ENCODE measurements at regions not wholly inside any gene's neighbourhood (a gene's known extent, or its start where the extent isn't known, plus 50 kb on each side); places are given as distances from the start of the nearest gene placed in this dataset.

DNA sequence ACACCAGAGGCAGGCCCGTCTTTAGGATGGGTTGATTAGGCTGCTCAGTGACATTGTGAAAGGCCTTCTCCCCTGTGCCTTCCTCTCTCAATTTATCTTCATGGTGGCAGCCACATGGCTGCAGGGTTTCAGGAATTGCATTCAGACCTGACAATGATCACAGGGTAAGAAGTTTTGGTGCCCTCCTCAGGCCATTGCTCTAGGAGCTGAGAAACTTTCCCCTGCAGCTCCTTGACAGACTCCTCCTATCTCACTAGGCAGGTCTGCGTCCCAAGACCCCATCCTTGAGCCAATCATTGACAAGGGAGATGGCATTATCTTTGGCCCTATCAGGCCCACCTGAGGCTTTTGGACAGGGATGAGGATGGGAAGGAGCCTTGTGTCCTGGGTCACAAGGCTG lies 57.4 kb upstream of the ANO4 start:
- DNase-seq (ENCODE audit: unreplicated experiment), result no peak
- CTCF ChIA-PET, result interaction anchor here (1.3 to 5.8 kb wide), 3 partner anchors 49 to 181 kb away, joined by 4 to 80 read pairs (median 5); no protein-coding TSS in a partner anchor
- Mint-ChIP-seq H3K36me3 (ENCODE audit: insufficient read depth, unreplicated experiment) (no peaks in the 10 kb centered on the region), H3K27ac (ENCODE audit: low read depth, unreplicated experiment) (no peak overlapping the region), H3K4me1 (ENCODE audit: insufficient read depth, unreplicated experiment) (no peaks in the 10 kb centered on the region), H3K9me3 (ENCODE audit: unreplicated experiment) (no peaks in the 10 kb centered on the region), H3K27me3 (ENCODE audit: insufficient read depth, unreplicated experiment) (peaks cover 39% of the 10 kb centered on the region), H3K4me3 (ENCODE audit: unreplicated experiment) (no peak overlapping the region)
- POLR2A ChIA-PET, result no interaction called here
- intact Hi-C loops (cut with micrococcal nuclease), result no loop called here
- no TSS peak for BruUV-seq (replicated peaks)
- TF ChIP-seq CTCF (IDR thresholded peaks at IDR 0.05; ENCODE audit: unreplicated experiment), result no peak

GRCh38 chr12:100738086-100738485 lies 56.5 kb upstream of the ANO4 start:
- intact Hi-C loops (cut with micrococcal nuclease), result no loop called here
- H3K36me3 Mint-ChIP-seq (ENCODE audit: insufficient read depth, unreplicated experiment), result no peaks in the 10 kb centered on the region
- H3K27ac Mint-ChIP-seq (ENCODE audit: low read depth, unreplicated experiment), result no peak overlapping the region
- H3K9me3 Mint-ChIP-seq (ENCODE audit: unreplicated experiment), result no peaks in the 10 kb centered on the region
- no peak for DNase-seq (ENCODE audit: unreplicated experiment)
- H3K27me3 Mint-ChIP-seq (ENCODE audit: insufficient read depth, unreplicated experiment), result peaks cover 31% of the 10 kb centered on the region
- CTCF ChIA-PET, result interaction anchor here (0.6 to 1.1 kb wide), 3 partner anchors 50 to 390 kb away, joined by 3 to 4 read pairs (median 3); no protein-coding TSS in a partner anchor
- POLR2A ChIA-PET, result interaction anchor here (0.6 kb wide), 1 partner anchor 261 kb away, joined by 3 read pairs; no protein-coding TSS in a partner anchor
- no peak for TF ChIP-seq CTCF (IDR thresholded peaks at IDR 0.05; ENCODE audit: unreplicated experiment)
- no peak overlapping the region for H3K4me3 Mint-ChIP-seq (ENCODE audit: unreplicated experiment)
- no TSS peak for BruUV-seq (replicated peaks)
- H3K4me1 Mint-ChIP-seq (ENCODE audit: insufficient read depth, unreplicated experiment), result no peaks in the 10 kb centered on the region

DNA sequence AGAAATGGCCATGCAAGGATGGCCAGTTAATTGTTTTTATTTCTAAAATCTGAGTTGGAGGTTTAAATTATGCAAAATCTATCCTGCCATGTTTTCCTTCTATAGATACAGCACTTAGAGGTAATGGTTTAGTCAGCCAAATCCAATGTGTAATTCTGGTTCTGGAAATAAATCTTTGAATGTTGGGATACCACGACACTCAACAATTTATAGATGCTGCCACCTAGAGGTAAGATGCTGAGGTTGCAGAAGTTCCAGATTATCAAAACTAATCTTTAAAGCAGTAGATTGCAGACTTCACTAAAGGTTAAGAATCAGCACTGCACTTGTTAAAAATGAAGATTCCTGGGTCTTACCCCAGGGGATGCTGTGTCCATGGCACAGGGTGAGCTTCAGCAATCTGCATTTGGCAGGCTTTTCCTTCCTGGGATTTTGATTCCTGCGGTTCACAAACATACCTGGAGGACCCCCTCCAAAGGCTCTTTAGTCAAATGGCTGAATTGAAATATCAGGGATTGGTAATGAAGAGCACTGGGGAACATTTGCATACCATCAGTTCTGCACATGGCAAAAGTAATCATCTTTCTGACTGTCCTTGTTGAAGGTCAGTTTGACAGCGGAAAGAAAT lies 53.4 kb upstream of the ANO4 start:
- H3K4me3 Mint-ChIP-seq (ENCODE audit: unreplicated experiment), result no peak overlapping the region
- no peaks in the 10 kb centered on the region for H3K4me1 Mint-ChIP-seq (ENCODE audit: insufficient read depth, unreplicated experiment)
- peaks cover 6% of the 10 kb centered on the region for H3K27me3 Mint-ChIP-seq (ENCODE audit: insufficient read depth, unreplicated experiment)
- DNase-seq (ENCODE audit: unreplicated experiment), result peak; percentile 37
- no TSS peak for BruUV-seq (replicated peaks)
- ChIA-PET CTCF (interaction anchor here (0.5 to 5.4 kb wide), 27 partner anchors 8 to 695 kb away, joined by 3 to 40 read pairs (median 4); no protein-coding TSS in a partner anchor), POLR2A (no interaction called here)
- H3K36me3 Mint-ChIP-seq (ENCODE audit: insufficient read depth, unreplicated experiment), result peaks cover 6% of the 10 kb centered on the region
- TF ChIP-seq CTCF (IDR thresholded peaks at IDR 0.05; ENCODE audit: unreplicated experiment), result peak; percentile 51
- H3K27ac Mint-ChIP-seq (ENCODE audit: low read depth, unreplicated experiment), result no peak overlapping the region
- intact Hi-C loops (cut with micrococcal nuclease), result loop anchor here (1.0 kb wide), 1 partner anchor 72 kb away; no protein-coding TSS in a partner anchor
- H3K9me3 Mint-ChIP-seq (ENCODE audit: unreplicated experiment), result peaks cover 14% of the 10 kb centered on the region

GRCh38 chr12:100743060-100743459 lies 51.5 kb upstream of the ANO4 start:
- no peak overlapping the region for H3K27ac Mint-ChIP-seq (ENCODE audit: low read depth, unreplicated experiment)
- intact Hi-C loops (cut with micrococcal nuclease), result no loop called here
- H3K27me3 Mint-ChIP-seq (ENCODE audit: insufficient read depth, unreplicated experiment), result no peaks in the 10 kb centered on the region
- BruUV-seq (replicated peaks), result no TSS peak
- ChIA-PET CTCF (interaction anchor here (0.6 to 5.4 kb wide), 10 partner anchors 9 to 420 kb away, joined by 3 to 40 read pairs (median 5); partner anchors contain the start of gene SLC17A8), POLR2A (no interaction called here)
- DNase-seq (ENCODE audit: unreplicated experiment), result no peak
- H3K4me3 Mint-ChIP-seq (ENCODE audit: unreplicated experiment), result no peak overlapping the region
- H3K4me1 Mint-ChIP-seq (ENCODE audit: insufficient read depth, unreplicated experiment), result no peaks in the 10 kb centered on the region
- peaks cover 14% of the 10 kb centered on the region for H3K9me3 Mint-ChIP-seq (ENCODE audit: unreplicated experiment)
- TF ChIP-seq CTCF (IDR thresholded peaks at IDR 0.05; ENCODE audit: unreplicated experiment), result no peak
- peaks cover 6% of the 10 kb centered on the region for H3K36me3 Mint-ChIP-seq (ENCODE audit: insufficient read depth, unreplicated experiment)
